H9 (cell line): ENCODE measurements at regions not wholly inside any gene's neighbourhood (a gene's known extent, or its start where the extent isn't known, plus 50 kb on each side); places are given as distances from the start of the nearest gene placed in this dataset.

Experiments used
- DNase-seq: peaks from one replicate; pipeline ENCODE4 v3.0.0-alpha.2; 2017
- H2AFZ ChIP-seq: one replicate; pipeline ENCODE4 v1.6.1; 2013; ENCODE audit warnings: mild to moderate bottlenecking, low read length, control low read depth, moderate library complexity
- H2AK5ac ChIP-seq: 2 replicates; pipeline ENCODE4 v1.6.1; 2013; ENCODE audit warnings: low read length, control low read depth, mixed read lengths; ENCODE audit not compliant: insufficient read length
- H2BK120ac ChIP-seq: one replicate; pipeline ENCODE4 v1.6.1; 2013; ENCODE audit warnings: low read depth, mild to moderate bottlenecking, low read length, control low read depth, inconsistent platforms; ENCODE audit not compliant: poor library complexity, severe bottlenecking
- H2BK12ac ChIP-seq: 2 replicates; pipeline ENCODE4 v1.6.1; 2013; ENCODE audit warnings: low read length, control low read depth, mixed read lengths, low read depth; ENCODE audit not compliant: insufficient read length
- H2BK15ac ChIP-seq: 2 replicates; pipeline ENCODE4 v1.6.1; 2013; ENCODE audit warnings: low read depth, low read length, control low read depth
- H2BK20ac ChIP-seq: one replicate; pipeline ENCODE4 v1.6.1; 2013; ENCODE audit warnings: low read depth, mild to moderate bottlenecking, low read length, control low read depth, inconsistent platforms; ENCODE audit not compliant: poor library complexity, severe bottlenecking
- H2BK5ac ChIP-seq: 2 replicates; pipeline ENCODE4 v1.6.1; 2013; ENCODE audit warnings: low read length, control low read depth, mixed read lengths; ENCODE audit not compliant: insufficient read length
- H3K14ac ChIP-seq: 2 replicates; pipeline ENCODE4 v1.6.1; 2013; ENCODE audit warnings: low read length, control low read depth; ENCODE audit not compliant: insufficient read depth
- H3K18ac ChIP-seq: 2 replicates; pipeline ENCODE4 v1.6.1; 2013; ENCODE audit warnings: low read depth, mild to moderate bottlenecking, mixed read lengths, low read length, control low read depth; ENCODE audit not compliant: insufficient read length
- H3K23ac ChIP-seq: 2 replicates; pipeline ENCODE4 v1.6.1; 2013; ENCODE audit warnings: low read length, control low read depth, mixed read lengths, low read depth; ENCODE audit not compliant: insufficient read length
- H3K23me2 ChIP-seq: 2 replicates; pipeline ENCODE4 v1.6.1; 2013; ENCODE audit warnings: low read depth, mild to moderate bottlenecking, mixed read lengths, low read length, control low read depth; ENCODE audit not compliant: insufficient read length, poor library complexity, severe bottlenecking
- H3K27ac ChIP-seq: 2 replicates; pipeline ENCODE4 v1.5.1; 2013; ENCODE audit warnings: low read length, control low read depth, mixed read lengths, low read depth; ENCODE audit not compliant: insufficient read length
- H3K27me3 ChIP-seq: 2 replicates; pipeline ENCODE4 v1.6.1; 2013; ENCODE audit warnings: low read length, control low read depth, inconsistent platforms; ENCODE audit not compliant: insufficient read depth
- H3K4ac ChIP-seq: 2 replicates; pipeline ENCODE4 v1.6.1; 2013; ENCODE audit warnings: low read depth, mild to moderate bottlenecking, control low read depth, inconsistent platforms, low read length, moderate library complexity
- H3K4me1 ChIP-seq: 2 replicates; pipeline ENCODE4 v1.6.1; 2013; ENCODE audit warnings: low read length, control low read depth, inconsistent platforms; ENCODE audit not compliant: insufficient read depth
- H3K4me2 ChIP-seq: 2 replicates; pipeline ENCODE4 v1.6.1; 2013; ENCODE audit warnings: low read length, control low read depth, mixed read lengths; ENCODE audit not compliant: insufficient read length, insufficient read depth
- H3K56ac ChIP-seq: 2 replicates; pipeline ENCODE4 v1.6.1; 2013; ENCODE audit warnings: low read depth, mild to moderate bottlenecking, mixed read lengths, low read length, control low read depth; ENCODE audit not compliant: insufficient read length
- H3K79me1 ChIP-seq: 2 replicates; pipeline ENCODE4 v1.6.1; 2013; ENCODE audit warnings: low read depth, mild to moderate bottlenecking, moderate library complexity, low read length, control low read depth, inconsistent platforms; ENCODE audit not compliant: insufficient read depth, poor library complexity, severe bottlenecking
- H3K79me2 ChIP-seq: 2 replicates; pipeline ENCODE4 v1.6.1; 2013; ENCODE audit warnings: low read length, control low read depth, inconsistent platforms; ENCODE audit not compliant: insufficient read depth
- H3K9ac ChIP-seq: 2 replicates; pipeline ENCODE4 v1.6.1; 2013; ENCODE audit warnings: low read length, control low read depth, mixed read lengths; ENCODE audit not compliant: insufficient read length; ENCODE audit errors: extremely low read depth
- H3K9me3 ChIP-seq: one replicate; pipeline ENCODE4 v1.6.1; 2013; ENCODE audit warnings: low read depth, low read length, inconsistent platforms; ENCODE audit not compliant: control insufficient read depth
- H3T11ph ChIP-seq: one replicate; pipeline ENCODE4 v1.6.1; 2013; ENCODE audit warnings: mild to moderate bottlenecking, low read length, control low read depth, inconsistent platforms
- H4K20me1 ChIP-seq: one replicate; pipeline ENCODE4 v1.6.1; 2013; ENCODE audit not compliant: control insufficient read depth, insufficient read length, insufficient read depth
- H4K5ac ChIP-seq: 2 replicates; pipeline ENCODE4 v1.6.1; 2013; ENCODE audit warnings: low read depth, mild to moderate bottlenecking, mixed read lengths, low read length, control low read depth; ENCODE audit not compliant: insufficient read length
- H4K8ac ChIP-seq: replicated peaks from 2 replicates; pipeline ENCODE4 v1.6.1; 2013; ENCODE audit warnings: low read length, control low read depth, mixed read lengths, low read depth; ENCODE audit not compliant: insufficient read length
- H4K91ac ChIP-seq: 2 replicates; pipeline ENCODE4 v1.6.1; 2013; ENCODE audit warnings: low read depth, mild to moderate bottlenecking, moderate library complexity, mixed read lengths, low read length, control low read depth; ENCODE audit not compliant: insufficient read length
- H3K27ac Mint-ChIP-seq, 3 experiments: 2 replicates in 2 of 3; 3 replicates in 1 of 3; pipeline ENCODE4 v1.8.0; 2020 to 2021; ENCODE audit warnings: mixed read lengths in 3 of 3, mild to moderate bottlenecking in 1 of 3, moderate library complexity in 1 of 3
- H3K27me3 Mint-ChIP-seq: 2 replicates; pipeline ENCODE4 v1.8.0; 2021; ENCODE audit warnings: low read depth, mild to moderate bottlenecking, moderate library complexity, mixed read lengths
- H3K36me3 Mint-ChIP-seq, 3 experiments: 2 replicates in 2 of 3; 3 replicates in 1 of 3; pipeline ENCODE4 v1.8.0; 2020 to 2021; ENCODE audit warnings: low read depth in 3 of 3, mixed read lengths in 3 of 3; ENCODE audit not compliant: insufficient read depth in 1 of 3
- H3K4me1 Mint-ChIP-seq, 2 experiments: 2 replicates each; pipeline ENCODE4 v1.8.0; 2020; ENCODE audit warnings: mixed read lengths in 2 of 2
- H3K4me3 Mint-ChIP-seq, 2 experiments: 2 replicates in 1 of 2; 3 replicates in 1 of 2; pipeline ENCODE4 v1.8.0; 2020 to 2021; ENCODE audit warnings: mild to moderate bottlenecking in 2 of 2, mixed read lengths in 2 of 2, moderate library complexity in 1 of 2
- H3K9me3 Mint-ChIP-seq, 2 experiments: 2 replicates in 1 of 2; 3 replicates in 1 of 2; pipeline ENCODE4 v1.8.0; 2020; ENCODE audit warnings: mild to moderate bottlenecking in 2 of 2, mixed read lengths in 2 of 2, moderate library complexity in 1 of 2
- CTCF ChIP-seq: fragments of 200-600 bp; sonication (generic); conservative IDR thresholded peaks from 3 replicates; pipeline ENCODE4 v1.8.0; 2021; ENCODE audit warnings: antibody characterized with exemption, mild to moderate bottlenecking
- WGBS: extraction: QIAGEN DNeasy Blood & Tissue Kit; methylation state at CpG from one replicate; pipeline ENCODE4 v1.1.7; 2013; ENCODE audit warnings: missing lambda C conversion rate, low lambda C conversion rate, mixed read lengths; ENCODE audit not compliant: insufficient read length; ENCODE audit errors: extremely low coverage; 5-methylcytosine and 5-hydroxymethylcytosine counted together

- no peak overlapping the region for H2BK20ac ChIP-seq
- no peak overlapping the region for H4K91ac ChIP-seq
- H3K4ac ChIP-seq = no peak overlapping the region
- no peaks in the 10 kb centered on the region for H4K20me1 ChIP-seq
- H3K4me1 ChIP-seq = peaks cover 11% of the 10 kb centered on the region; the same call in 1 of the 2 replicates
- H3K4me1 Mint-ChIP-seq = peaks cover 9% of the 10 kb centered on the region in 2 experiments
- H3K23me2 ChIP-seq = no peaks in the 10 kb centered on the region
- H3K27ac ChIP-seq = no peak overlapping the region
- no CpG with 5 or more reads among the region's 13 CpGs for WGBS
- no peak overlapping the region for H3K27ac Mint-ChIP-seq
- H2BK12ac ChIP-seq = no peak overlapping the region
- no peaks in the 10 kb centered on the region for H3K79me1 ChIP-seq
- H4K5ac ChIP-seq = no peak overlapping the region
- TF ChIP-seq CTCF = no peak
- no peak overlapping the region for H3T11ph ChIP-seq
- H3K79me2 ChIP-seq = no peaks in the 10 kb centered on the region
- no peak overlapping the region for H2AK5ac ChIP-seq
- H2BK15ac ChIP-seq = no peak overlapping the region
- H2BK120ac ChIP-seq = no peak overlapping the region
- H3K14ac ChIP-seq = no peak overlapping the region
- no peaks in the 10 kb centered on the region for H3K9me3 Mint-ChIP-seq
- H2AFZ ChIP-seq = no peak overlapping the region
- no peak overlapping the region for H3K4me3 Mint-ChIP-seq
- H3K27me3 Mint-ChIP-seq = peaks cover 18% of the 10 kb centered on the region
- H4K8ac ChIP-seq = no peak overlapping the region
- no peak overlapping the region for H3K56ac ChIP-seq
- no peak overlapping the region for H3K23ac ChIP-seq
- H2BK5ac ChIP-seq = no peak overlapping the region
- peak; percentile 74 for DNase-seq
- no peak overlapping the region for H3K18ac ChIP-seq
- H3K27me3 ChIP-seq = no peaks in the 10 kb centered on the region
- no peaks in the 10 kb centered on the region for H3K36me3 Mint-ChIP-seq
- H3K9ac ChIP-seq = no peak overlapping the region
- no peaks in the 10 kb centered on the region for H3K9me3 ChIP-seq
- H3K4me2 ChIP-seq = no peak overlapping the region
These were observed 122.8 kb upstream of the RAB4A start for GRCh38 chr1:229148041-229148671.
